ENCODE measurements at regions not wholly inside any gene's neighbourhood (a gene's known extent, or its start where the extent isn't known, plus 50 kb on each side); places are given as distances from the start of the nearest gene placed in this dataset.
"Not testable (repeated sequence)": the region's sequence is repeated elsewhere in the genome, so short reads cannot be mapped to it uniquely, and the experiment has no call there.

GRCh38 chr5:1633605-1634336, 110.0 kb upstream of the LPCAT1 start:
- DNase-seq: peak; percentile 65

- not testable (repeated sequence) for DNase-seq
Observed at GRCh38 chr5:1631004-1631403, 107.2 kb upstream of the LPCAT1 start.

- not testable (repeated sequence) for DNase-seq
Observed at GRCh38 chr5:1626397-1626796, 102.6 kb upstream of the LPCAT1 start.

GRCh38 chr5:1619531-1619930, 95.8 kb upstream of the LPCAT1 start:
- not testable (repeated sequence) for DNase-seq

- not testable (repeated sequence) for DNase-seq
Observed at GRCh38 chr5:1618296-1618865, 94.6 kb upstream of the LPCAT1 start.

GRCh38 chr5:1617236-1617755, 93.5 kb upstream of the LPCAT1 start:
- DNase-seq: not testable (repeated sequence)

- DNase-seq: not testable (repeated sequence)
Observed at GRCh38 chr5:1613515-1613914, 89.8 kb upstream of the LPCAT1 start.

- DNase-seq: not testable (repeated sequence)
Observed at GRCh38 chr5:1610526-1610925, 86.8 kb upstream of the LPCAT1 start.

GRCh38 chr5:1609111-1609510, 85.4 kb upstream of the LPCAT1 start:
- DNase-seq: not testable (repeated sequence)

GRCh38 chr5:1608336-1608735, 84.6 kb upstream of the LPCAT1 start:
- not testable (repeated sequence) for DNase-seq

GRCh38 chr5:1606951-1607350, 83.2 kb upstream of the LPCAT1 start:
- not testable (repeated sequence) for DNase-seq

- peak; percentile 87 for DNase-seq
Observed at GRCh38 chr5:1603916-1604315, 80.2 kb upstream of the LPCAT1 start.

GRCh38 chr5:1601565-1601964, 77.8 kb upstream of the LPCAT1 start:
- DNase-seq: peak; percentile 80

- not testable (repeated sequence) for DNase-seq
Observed at GRCh38 chr5:1598950-1599737, 75.4 kb upstream of the LPCAT1 start.

- DNase-seq: not testable (repeated sequence)
Observed at GRCh38 chr5:1597093-1597473, 73.3 kb upstream of the LPCAT1 start.

- DNase-seq: not testable (repeated sequence)
Observed at GRCh38 chr5:1596462-1597092, 72.8 kb upstream of the LPCAT1 start.

GRCh38 chr5:1594357-1595106, 70.8 kb upstream of the LPCAT1 start:
- DNase-seq: peak; percentile 84

GRCh38 chr5:1593903-1594356, 70.2 kb upstream of the LPCAT1 start:
- DNase-seq: no peak

- DNase-seq: not testable (repeated sequence)
Observed at GRCh38 chr5:1588071-1588694, 64.4 kb upstream of the LPCAT1 start.

GRCh38 chr5:1583081-1583875, 59.5 kb upstream of the LPCAT1 start:
- not testable (repeated sequence) for DNase-seq

- not testable (repeated sequence) for DNase-seq
Observed at GRCh38 chr5:1579389-1579788, 55.6 kb upstream of the LPCAT1 start.

Data from NCI-H510A (cell line).